ENCODE measurements at regions not wholly inside any gene's neighbourhood (a gene's known extent, or its start where the extent isn't known, plus 50 kb on each side); places are given as distances from the start of the nearest gene placed in this dataset.

GRCh38 chr12:67442896-67443295, 173.7 kb downstream of the CAND1 start:
- Histone ChIP-seq H3K9ac (ENCODE audit: control insufficient read depth, insufficient read depth, low read length) (no peak overlapping the region), H3K27me3 (replicated peaks in 1 of 2; ENCODE audit: control insufficient read depth in 2 of 2, insufficient read depth in 2 of 2, low read length in 1 of 2) (no peaks in the 10 kb centered on the region; a peak in 1 of 4 replicates), H3K9me3 (replicated peaks; ENCODE audit: control insufficient read depth, insufficient read depth, low read length) (no peaks in the 10 kb centered on the region; the same call in 2 of the 3 replicates), H3K36me3 (ENCODE audit: control insufficient read depth in 2 of 2, insufficient read depth in 2 of 2, low read length in 1 of 2) (no peaks in the 10 kb centered on the region), H3K4me1 (ENCODE audit: control insufficient read depth, insufficient read depth, low read length) (peaks cover 8% of the 10 kb centered on the region; the same call in 1 of the 2 replicates), H3K27ac (ENCODE audit: control insufficient read depth, insufficient read depth) (no peak overlapping the region), H3K4me3 (no peak overlapping the region), H3K79me2 (ENCODE audit: control insufficient read depth, insufficient read depth, low read length) (no peaks in the 10 kb centered on the region), H3K4me2 (ENCODE audit: control insufficient read depth, insufficient read depth) (no peak overlapping the region), H4K20me1 (ENCODE audit: control insufficient read depth, insufficient read depth) (no peaks in the 10 kb centered on the region), H2AFZ (ENCODE audit: control insufficient read depth, low read depth, low read length) (no peak overlapping the region)
- ChIA-PET CTCF (interaction anchor here (1.2 to 6.6 kb wide), 3 partner anchors 87 to 503 kb away, joined by 3 to 46 read pairs (median 22); no protein-coding TSS in a partner anchor), SMC1A (ENCODE audit: uncharacterized antibody, unreplicated experiment) (interaction anchor here (0.9 to 4.3 kb wide), 2 partner anchors 88 to 479 kb away, joined by 4 to 21 read pairs; no protein-coding TSS in a partner anchor), POLR2A (no interaction called here), RAD21 (ENCODE audit: unreplicated experiment) (no interaction called here)
- intact Hi-C loops (cut with micrococcal nuclease; ENCODE audit: unreplicated experiment) (loop anchor here (5.0 kb wide), 1 partner anchor 281 kb away; no protein-coding TSS in a partner anchor), in situ Hi-C loops (cut with MboI) (loop anchor here (10.0 kb wide), 1 partner anchor 502 kb away; no protein-coding TSS in a partner anchor)
- WGBS (ENCODE audit: insufficient coverage, insufficient replicate concordance, low lambda C conversion rate, missing lambda C conversion rate) = 83% methylated on average over 8 of the region's 8 CpGs
- ATAC-seq (no peak), DNase-seq (ENCODE audit: low read depth, low spot score) (no peak), FAIRE-seq (no peak)
- BruUV-seq (replicated peaks) = no TSS peak
- no peak for TF ChIP-seq SKIL (IDR thresholded peaks at IDR 0.05; ENCODE audit: low read depth, poor library complexity, severe bottlenecking)
- no peak for TF ChIP-seq ATF3 (IDR thresholded peaks at IDR 0.05; ENCODE audit: borderline replicate concordance, extremely low read depth, low read depth, low read length)
- no peak for TF ChIP-seq BRCA1 (IDR thresholded peaks at IDR 0.05; ENCODE audit: low read depth, low read length)
- TF ChIP-seq ZBTB11 (CRISPR knock-in tag; IDR thresholded peaks at IDR 0.05) = no peak
- no peak for TF ChIP-seq CUX1 (IDR thresholded peaks at IDR 0.05; ENCODE audit: insufficient replicate concordance, low read depth, low read length)
- TF ChIP-seq RELB (IDR thresholded peaks at IDR 0.05; ENCODE audit: low read depth) = no peak
- no peak for TF ChIP-seq RAD21 (IDR thresholded peaks at IDR 0.05; ENCODE audit: insufficient read depth, low read depth, low read length)

Measured in GM12878 (cell line).